Osteocyte (in vitro differentiated cells): ENCODE measurements at regions not wholly inside any gene's neighbourhood (a gene's known extent, or its start where the extent isn't known, plus 50 kb on each side); places are given as distances from the start of the nearest gene placed in this dataset.

Experiments used
- DNase-seq: peaks from one replicate; pipeline ENCODE4 v3.0.0; 2021; ENCODE audit warnings: mixed read lengths; ENCODE audit not compliant: unreplicated experiment; ENCODE audit errors: extremely low spot score
- H3K27ac Mint-ChIP-seq: one replicate; pipeline ENCODE4 v1.8.0; 2021; ENCODE audit warnings: mild to moderate bottlenecking, mixed read lengths; ENCODE audit not compliant: unreplicated experiment
- H3K27me3 Mint-ChIP-seq: one replicate; pipeline ENCODE4 v1.8.0; 2021; ENCODE audit warnings: mixed read lengths; ENCODE audit not compliant: unreplicated experiment
- H3K36me3 Mint-ChIP-seq: one replicate; pipeline ENCODE4 v1.8.0; 2021; ENCODE audit warnings: mixed read lengths; ENCODE audit not compliant: unreplicated experiment
- H3K4me1 Mint-ChIP-seq: one replicate; pipeline ENCODE4 v1.8.0; 2021; ENCODE audit warnings: mixed read lengths; ENCODE audit not compliant: unreplicated experiment
- H3K4me3 Mint-ChIP-seq: one replicate; pipeline ENCODE4 v1.8.0; 2021; ENCODE audit warnings: mild to moderate bottlenecking, moderate library complexity, mixed read lengths; ENCODE audit not compliant: unreplicated experiment
- H3K9me3 Mint-ChIP-seq: one replicate; pipeline ENCODE4 v1.8.0; 2021; ENCODE audit warnings: mixed read lengths; ENCODE audit not compliant: unreplicated experiment
- CTCF ChIP-seq: fragments of 200-600 bp; sonication (generic); IDR thresholded peaks from 2 replicates; pipeline ENCODE4 v1.5.0; 2021; ENCODE audit warnings: antibody characterized with exemption, mild to moderate bottlenecking, moderate library complexity

GRCh38 chr6:78808356-78808891 is 58.9 kb upstream of the IRAK1BP1 start:
- Mint-ChIP-seq H3K27ac (no peak overlapping the region), H3K9me3 (no peaks in the 10 kb centered on the region), H3K4me1 (no peaks in the 10 kb centered on the region), H3K36me3 (no peaks in the 10 kb centered on the region), H3K4me3 (no peak overlapping the region), H3K27me3 (peaks cover 11% of the 10 kb centered on the region)
- DNase-seq = no peak
- no peak for TF ChIP-seq CTCF

GRCh38 chr6:78808933-78809332 is 58.4 kb upstream of the IRAK1BP1 start:
- Mint-ChIP-seq H3K27me3 (peaks cover 11% of the 10 kb centered on the region), H3K36me3 (no peaks in the 10 kb centered on the region), H3K9me3 (no peaks in the 10 kb centered on the region), H3K4me3 (no peak overlapping the region), H3K4me1 (no peaks in the 10 kb centered on the region), H3K27ac (no peak overlapping the region)
- no peak for TF ChIP-seq CTCF
- DNase-seq = no peak

GRCh38 chr6:78810146-78810545 is 57.2 kb upstream of the IRAK1BP1 start:
- Mint-ChIP-seq H3K27me3 (peaks cover 16% of the 10 kb centered on the region), H3K9me3 (no peaks in the 10 kb centered on the region), H3K4me1 (no peaks in the 10 kb centered on the region), H3K36me3 (no peaks in the 10 kb centered on the region), H3K27ac (no peak overlapping the region), H3K4me3 (no peak overlapping the region)
- DNase-seq = no peak
- TF ChIP-seq CTCF = peak; percentile 73

- Mint-ChIP-seq H3K27me3 (peaks cover 20% of the 10 kb centered on the region), H3K4me1 (no peaks in the 10 kb centered on the region)
These were observed 56.7 kb upstream of the IRAK1BP1 start for GRCh38 chr6:78810698-78811097.

More at GRCh38 chr6:78810698-78811097, 56.7 kb upstream of the IRAK1BP1 start:
- Mint-ChIP-seq H3K4me3 (no peak overlapping the region), H3K27ac (no peak overlapping the region), H3K9me3 (no peaks in the 10 kb centered on the region), H3K36me3 (no peaks in the 10 kb centered on the region)
- no peak for TF ChIP-seq CTCF
- no peak for DNase-seq
